ENCODE measurements at regions not wholly inside any gene's neighbourhood (a gene's known extent, or its start where the extent isn't known, plus 50 kb on each side); places are given as distances from the start of the nearest gene placed in this dataset.

DNA sequence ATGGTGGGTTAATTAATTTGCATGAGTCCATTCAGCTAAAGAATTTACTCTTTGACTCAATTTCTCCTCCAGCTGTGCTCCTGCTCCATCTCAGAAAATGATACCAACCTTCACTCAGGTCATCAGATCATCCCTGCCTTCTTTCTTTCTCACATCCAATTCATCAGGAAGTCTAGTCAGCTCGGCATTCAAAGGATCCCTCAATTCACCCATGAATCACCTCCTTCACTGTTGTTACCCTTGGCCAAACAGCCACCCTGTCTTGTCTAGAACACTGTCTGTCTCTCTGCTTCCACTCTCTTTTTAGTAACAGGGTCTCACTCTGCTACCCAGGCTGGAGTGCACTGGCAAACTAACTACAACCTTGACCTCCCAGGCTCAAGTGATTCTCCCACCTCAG, 337.4 kb upstream of the SFRP2 start:
- no peak for DNase-seq
- Histone ChIP-seq H3K4me3 (ENCODE audit: low read depth, low read length) (no peak overlapping the region), H3K36me3 (no peaks in the 10 kb centered on the region), H3K27me3 (ENCODE audit: insufficient read depth, low read depth, severe bottlenecking) (peaks cover 21% of the 10 kb centered on the region), H3K9me3 (ENCODE audit: severe bottlenecking) (peaks cover 8% of the 10 kb centered on the region), H3K27ac (no peak overlapping the region)
- TF ChIP-seq, protein P1, sequence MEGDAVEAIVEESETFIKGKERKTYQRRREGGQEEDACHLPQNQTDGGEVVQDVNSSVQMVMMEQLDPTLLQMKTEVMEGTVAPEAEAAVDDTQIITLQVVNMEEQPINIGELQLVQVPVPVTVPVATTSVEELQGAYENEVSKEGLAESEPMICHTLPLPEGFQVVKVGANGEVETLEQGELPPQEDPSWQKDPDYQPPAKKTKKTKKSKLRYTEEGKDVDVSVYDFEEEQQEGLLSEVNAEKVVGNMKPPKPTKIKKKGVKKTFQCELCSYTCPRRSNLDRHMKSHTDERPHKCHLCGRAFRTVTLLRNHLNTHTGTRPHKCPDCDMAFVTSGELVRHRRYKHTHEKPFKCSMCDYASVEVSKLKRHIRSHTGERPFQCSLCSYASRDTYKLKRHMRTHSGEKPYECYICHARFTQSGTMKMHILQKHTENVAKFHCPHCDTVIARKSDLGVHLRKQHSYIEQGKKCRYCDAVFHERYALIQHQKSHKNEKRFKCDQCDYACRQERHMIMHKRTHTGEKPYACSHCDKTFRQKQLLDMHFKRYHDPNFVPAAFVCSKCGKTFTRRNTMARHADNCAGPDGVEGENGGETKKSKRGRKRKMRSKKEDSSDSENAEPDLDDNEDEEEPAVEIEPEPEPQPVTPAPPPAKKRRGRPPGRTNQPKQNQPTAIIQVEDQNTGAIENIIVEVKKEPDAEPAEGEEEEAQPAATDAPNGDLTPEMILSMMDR (IDR thresholded peaks at IDR 0.05; ENCODE audit: low read depth, low read length), result no peak

- peaks cover 21% of the 10 kb centered on the region for H3K27me3 ChIP-seq (ENCODE audit: insufficient read depth, low read depth, severe bottlenecking)
- H3K4me3 ChIP-seq (ENCODE audit: low read depth, low read length), result no peak overlapping the region
- DNase-seq, result no peak
- no peak overlapping the region for H3K27ac ChIP-seq
- H3K36me3 ChIP-seq, result no peaks in the 10 kb centered on the region
- peaks cover 8% of the 10 kb centered on the region for H3K9me3 ChIP-seq (ENCODE audit: severe bottlenecking)
- TF ChIP-seq, protein P1 (IDR thresholded peaks at IDR 0.05; ENCODE audit: low read depth, low read length), result no peak
Observed at GRCh38 chr4:154125340-154125739, 336.5 kb upstream of the SFRP2 start.

- H3K27me3 ChIP-seq (ENCODE audit: insufficient read depth, low read depth, severe bottlenecking), result peaks cover 21% of the 10 kb centered on the region
- H3K9me3 ChIP-seq (ENCODE audit: severe bottlenecking), result peaks cover 8% of the 10 kb centered on the region
- TF ChIP-seq, protein P1 (IDR thresholded peaks at IDR 0.05; ENCODE audit: low read depth, low read length), result no peak
- H3K27ac ChIP-seq, result no peak overlapping the region
- H3K36me3 ChIP-seq, result no peaks in the 10 kb centered on the region
- DNase-seq, result no peak
- no peak overlapping the region for H3K4me3 ChIP-seq (ENCODE audit: low read depth, low read length)
Observed at GRCh38 chr4:154124539-154125255, 335.8 kb upstream of the SFRP2 start.

- no peak overlapping the region for H3K4me3 ChIP-seq (ENCODE audit: low read depth, low read length)
- H3K27ac ChIP-seq, result no peak overlapping the region
- no peaks in the 10 kb centered on the region for H3K36me3 ChIP-seq
- peaks cover 8% of the 10 kb centered on the region for H3K9me3 ChIP-seq (ENCODE audit: severe bottlenecking)
- TF ChIP-seq, protein P1 (IDR thresholded peaks at IDR 0.05; ENCODE audit: low read depth, low read length), result no peak
- DNase-seq, result no peak
- peaks cover 21% of the 10 kb centered on the region for H3K27me3 ChIP-seq (ENCODE audit: insufficient read depth, low read depth, severe bottlenecking)
Observed at GRCh38 chr4:154123897-154124296, 335.0 kb upstream of the SFRP2 start.

DNA sequence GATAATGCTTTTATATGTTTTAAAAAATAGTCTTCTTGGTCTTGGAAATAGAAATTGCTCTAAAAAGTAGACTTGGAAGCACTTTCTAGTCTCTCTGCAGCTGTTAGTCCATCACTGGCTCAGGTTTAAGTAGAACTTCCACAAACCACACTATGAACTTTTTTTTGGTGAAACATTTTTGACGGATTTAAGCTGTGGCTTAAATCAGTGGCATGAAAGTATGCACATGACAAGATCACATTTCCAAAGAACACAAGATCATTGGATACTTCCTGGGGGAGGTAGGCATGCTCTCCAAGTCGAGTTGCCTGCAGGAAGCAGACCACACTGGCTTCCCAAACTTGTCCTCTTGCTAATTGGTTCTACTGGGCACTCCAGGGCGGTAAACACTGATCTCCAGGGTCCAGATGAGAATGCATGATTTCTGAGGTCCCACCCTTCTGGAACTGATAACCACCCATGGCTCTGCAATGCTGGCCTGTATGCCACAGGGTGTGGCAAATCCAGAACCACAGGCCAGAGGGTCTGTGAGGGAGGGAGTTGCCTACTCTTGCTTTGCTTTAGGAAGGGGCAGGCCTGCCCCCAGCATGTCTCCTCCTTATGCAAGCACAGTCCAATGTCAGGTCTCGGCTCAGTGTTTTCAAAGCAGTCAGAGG, 331.9 kb upstream of the SFRP2 start:
- H3K36me3 ChIP-seq, result no peaks in the 10 kb centered on the region
- TF ChIP-seq, protein P1 (IDR thresholded peaks at IDR 0.05; ENCODE audit: low read depth, low read length), result no peak
- H3K4me3 ChIP-seq (ENCODE audit: low read depth, low read length), result no peak overlapping the region
- H3K27me3 ChIP-seq (ENCODE audit: insufficient read depth, low read depth, severe bottlenecking), result peaks cover 21% of the 10 kb centered on the region
- H3K9me3 ChIP-seq (ENCODE audit: severe bottlenecking), result no peaks in the 10 kb centered on the region
- DNase-seq, result no peak
- no peak overlapping the region for H3K27ac ChIP-seq

Measured in WERI-Rb-1 (cell line).